Smooth muscle cell (in vitro differentiated cells): ENCODE measurements at regions not wholly inside any gene's neighbourhood (a gene's known extent, or its start where the extent isn't known, plus 50 kb on each side); places are given as distances from the start of the nearest gene placed in this dataset.
A peak's percentile ranks its signal among the peaks of the same experiment; 100 is the strongest.

ENCODE experiments used
- DNase-seq: peaks from one replicate; lab custom pipeline; 2025; ENCODE audit not compliant: unreplicated experiment; lab: John Stamatoyannopoulos, UW
- H2AFZ ChIP-seq: fragments of 200-600 bp; sonication (generic); 2 replicates; pipeline ENCODE4 v1.6.0; 2016; ENCODE audit warnings: antibody characterized with exemption, low read depth, mild to moderate bottlenecking
- H3F3A ChIP-seq: fragments of 200-600 bp; sonication (generic); 2 replicates; pipeline ENCODE4 v1.6.0; 2017; ENCODE audit warnings: antibody characterized with exemption, low read depth
- H3K27ac ChIP-seq: fragments of 200-600 bp; sonication (generic); 2 replicates; pipeline ENCODE4 v1.5.1; 2016; ENCODE audit warnings: low read depth, mild to moderate bottlenecking
- H3K27me3 ChIP-seq: fragments of 200-600 bp; sonication (generic); 2 replicates; pipeline ENCODE4 v1.6.1; 2016; ENCODE audit warnings: low read depth, mild to moderate bottlenecking
- H3K36me3 ChIP-seq: fragments of 200-600 bp; sonication (generic); 2 replicates; pipeline ENCODE4 v1.5.1; 2016; ENCODE audit warnings: low read depth
- H3K4me1 ChIP-seq: fragments of 200-600 bp; sonication (generic); 2 replicates; pipeline ENCODE4 v1.5.1; 2016; ENCODE audit warnings: low read depth
- H3K4me2 ChIP-seq: fragments of 200-600 bp; sonication (generic); 2 replicates; pipeline ENCODE4 v1.6.0; 2016; ENCODE audit warnings: mild to moderate bottlenecking
- H3K4me3 ChIP-seq: fragments of 200-600 bp; sonication (generic); 2 replicates; pipeline ENCODE4 v1.5.1; 2016; ENCODE audit warnings: mild to moderate bottlenecking
- H3K79me2 ChIP-seq: fragments of 200-600 bp; sonication (generic); 2 replicates; pipeline ENCODE4 v1.6.0; 2016; ENCODE audit warnings: low read depth, mild to moderate bottlenecking
- H3K9ac ChIP-seq: fragments of 200-600 bp; sonication (generic); 2 replicates; pipeline ENCODE4 v1.6.0; 2016; ENCODE audit warnings: low read depth
- H3K9me3 ChIP-seq: fragments of 200-600 bp; sonication (generic); replicated peaks from 2 replicates; pipeline ENCODE4 v1.5.1; 2016; ENCODE audit warnings: low read depth
- H4K20me1 ChIP-seq: fragments of 200-600 bp; sonication (generic); 2 replicates; pipeline ENCODE4 v1.6.0; 2016; ENCODE audit warnings: low read depth
- WGBS: methylation state at CpG from one replicate; pipeline ENCODE4 v1.1.7; 2016; ENCODE audit warnings: low lambda C conversion rate; 5-methylcytosine and 5-hydroxymethylcytosine counted together
- TF ChIP-seq, protein P1 (sequence below): fragments of 200-600 bp; sonication (generic); IDR thresholded peaks from 2 replicates; pipeline ENCODE4 v1.5.1; 2017; ENCODE audit warnings: borderline replicate concordance, mild to moderate bottlenecking, antibody characterized with exemption; ENCODE audit not compliant: insufficient read depth, poor library complexity, severe bottlenecking

DNA sequence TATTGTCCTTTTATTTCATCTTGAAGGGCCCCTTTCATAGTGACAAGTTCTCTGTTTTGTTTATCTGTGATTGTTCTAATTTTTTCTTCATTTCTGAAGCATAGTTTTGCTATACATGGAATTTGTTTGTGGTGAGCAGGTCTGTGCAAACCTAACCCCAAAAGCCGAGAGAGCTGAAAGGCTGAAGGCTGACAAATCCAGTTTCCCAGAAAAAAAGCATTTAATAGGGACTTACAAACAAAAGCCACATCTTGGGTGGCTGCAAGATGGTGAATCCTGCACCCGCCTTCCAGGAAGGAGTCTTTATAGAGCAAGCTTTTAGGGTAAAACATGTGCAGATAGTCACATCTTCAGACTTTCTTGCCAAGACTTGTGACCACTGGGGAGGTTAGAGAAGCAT is 473.4 kb upstream of the TRIB2 start:
- H3K9me3 ChIP-seq: no peaks in the 10 kb centered on the region
- H4K20me1 ChIP-seq: no peaks in the 10 kb centered on the region
- H3F3A ChIP-seq: no peaks in the 10 kb centered on the region

DNA sequence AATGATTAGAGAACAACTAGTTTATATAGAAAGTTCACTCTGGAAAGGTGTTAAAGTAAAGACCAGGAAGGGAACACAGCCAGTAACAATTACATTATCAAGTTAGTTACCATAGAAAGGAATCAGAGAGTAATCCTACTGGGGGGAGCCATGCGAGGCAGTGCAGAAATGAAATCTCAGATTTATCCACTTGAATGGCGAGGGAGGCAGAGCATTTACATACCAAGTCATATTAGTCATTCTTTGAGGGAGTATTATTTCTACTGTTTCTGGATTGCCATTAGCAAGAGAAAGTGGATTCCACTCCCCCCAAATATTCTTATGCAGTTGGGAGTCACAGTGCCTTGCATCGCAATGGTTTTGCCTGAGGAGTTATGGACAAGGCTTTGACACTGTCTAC is 472.7 kb upstream of the TRIB2 start:
- Histone ChIP-seq H3K36me3 (no peaks in the 10 kb centered on the region), H3F3A (no peaks in the 10 kb centered on the region), H2AFZ (no peak overlapping the region), H3K4me3 (no peak overlapping the region), H3K9me3 (no peaks in the 10 kb centered on the region), H4K20me1 (no peaks in the 10 kb centered on the region), H3K27me3 (no peaks in the 10 kb centered on the region), H3K27ac (no peak overlapping the region), H3K4me1 (no peaks in the 10 kb centered on the region), H3K79me2 (no peaks in the 10 kb centered on the region), H3K4me2 (no peak overlapping the region), H3K9ac (no peak overlapping the region)
- TF ChIP-seq, protein P1, sequence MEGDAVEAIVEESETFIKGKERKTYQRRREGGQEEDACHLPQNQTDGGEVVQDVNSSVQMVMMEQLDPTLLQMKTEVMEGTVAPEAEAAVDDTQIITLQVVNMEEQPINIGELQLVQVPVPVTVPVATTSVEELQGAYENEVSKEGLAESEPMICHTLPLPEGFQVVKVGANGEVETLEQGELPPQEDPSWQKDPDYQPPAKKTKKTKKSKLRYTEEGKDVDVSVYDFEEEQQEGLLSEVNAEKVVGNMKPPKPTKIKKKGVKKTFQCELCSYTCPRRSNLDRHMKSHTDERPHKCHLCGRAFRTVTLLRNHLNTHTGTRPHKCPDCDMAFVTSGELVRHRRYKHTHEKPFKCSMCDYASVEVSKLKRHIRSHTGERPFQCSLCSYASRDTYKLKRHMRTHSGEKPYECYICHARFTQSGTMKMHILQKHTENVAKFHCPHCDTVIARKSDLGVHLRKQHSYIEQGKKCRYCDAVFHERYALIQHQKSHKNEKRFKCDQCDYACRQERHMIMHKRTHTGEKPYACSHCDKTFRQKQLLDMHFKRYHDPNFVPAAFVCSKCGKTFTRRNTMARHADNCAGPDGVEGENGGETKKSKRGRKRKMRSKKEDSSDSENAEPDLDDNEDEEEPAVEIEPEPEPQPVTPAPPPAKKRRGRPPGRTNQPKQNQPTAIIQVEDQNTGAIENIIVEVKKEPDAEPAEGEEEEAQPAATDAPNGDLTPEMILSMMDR: no peak
- WGBS: 16% methylated on average over 3 of the region's 3 CpGs
- DNase-seq: no peak

More for the DNA sequence above, 473.4 kb upstream of the TRIB2 start:
- TF ChIP-seq, protein P1: no peak
- Histone ChIP-seq H3K4me2 (no peak overlapping the region), H2AFZ (no peak overlapping the region), H3K4me3 (no peak overlapping the region), H3K36me3 (no peaks in the 10 kb centered on the region), H3K9ac (no peak overlapping the region), H3K4me1 (no peaks in the 10 kb centered on the region), H3K79me2 (no peaks in the 10 kb centered on the region), H3K27ac (no peak overlapping the region), H3K27me3 (no peaks in the 10 kb centered on the region)
- DNase-seq: no peak
- WGBS: 43% methylated on average over 2 of the region's 2 CpGs

DNA sequence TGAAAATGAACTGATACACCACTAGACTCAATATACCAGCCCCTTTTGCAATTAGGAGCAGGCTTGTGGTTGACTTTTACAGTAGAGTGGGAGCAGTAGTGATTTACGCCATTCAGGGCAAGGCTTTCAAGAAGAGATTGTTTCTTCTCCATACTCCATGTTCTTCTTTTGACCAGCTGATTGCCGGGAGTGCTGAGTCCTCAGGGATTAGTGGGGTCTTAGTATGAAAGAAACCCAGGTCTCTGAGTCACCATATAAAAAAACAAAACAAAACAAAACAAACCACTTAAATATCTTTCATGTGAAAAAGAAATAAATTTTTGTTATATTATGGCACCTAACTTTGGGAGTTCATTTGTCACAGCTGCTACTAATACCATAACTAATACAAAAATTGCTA is 465.6 kb upstream of the TRIB2 start:
- H3K4me1 ChIP-seq: no peaks in the 10 kb centered on the region
- H3K9ac ChIP-seq: no peak overlapping the region
- TF ChIP-seq, protein P1: no peak
- H3K27me3 ChIP-seq: no peaks in the 10 kb centered on the region
- peak overlapping the region; percentile 30 for H3K4me2 ChIP-seq
- H3K79me2 ChIP-seq: no peaks in the 10 kb centered on the region
- H3K27ac ChIP-seq: peak overlapping the region; percentile 51
- H4K20me1 ChIP-seq: no peaks in the 10 kb centered on the region
- DNase-seq: no peak
- WGBS: 28% methylated on average over 2 of the region's 2 CpGs
- H3K4me3 ChIP-seq: no peak overlapping the region
- H3K36me3 ChIP-seq: no peaks in the 10 kb centered on the region
- no peaks in the 10 kb centered on the region for H3K9me3 ChIP-seq
- H3F3A ChIP-seq: no peaks in the 10 kb centered on the region
- H2AFZ ChIP-seq: peak overlapping the region; percentile 27

DNA sequence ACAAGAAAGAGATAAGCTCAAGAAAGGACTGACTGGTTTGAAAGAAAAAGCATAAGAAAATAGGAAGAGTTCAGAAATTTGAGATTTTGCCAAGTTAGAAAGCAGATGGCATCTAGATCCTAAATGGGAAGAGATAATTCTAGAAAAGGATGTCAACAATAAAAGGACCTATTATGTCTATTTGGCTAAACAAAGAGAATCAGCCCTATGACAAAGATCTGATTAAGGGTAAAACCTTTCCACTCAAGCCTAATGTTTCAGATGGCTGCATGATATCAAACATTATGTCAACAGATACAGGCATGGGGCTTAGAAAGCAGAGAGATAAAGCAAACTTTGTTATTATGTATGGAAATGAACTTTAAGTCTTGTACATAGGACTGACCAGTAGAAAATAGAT is 465.0 kb upstream of the TRIB2 start:
- Histone ChIP-seq H3K4me1 (no peaks in the 10 kb centered on the region), H3K36me3 (no peaks in the 10 kb centered on the region), H3K27ac (peak overlapping the region; percentile 17), H3K9ac (no peak overlapping the region), H4K20me1 (no peaks in the 10 kb centered on the region), H3K27me3 (no peaks in the 10 kb centered on the region), H3K79me2 (no peaks in the 10 kb centered on the region), H3K4me3 (no peak overlapping the region), H3F3A (no peaks in the 10 kb centered on the region), H2AFZ (no peak overlapping the region), H3K9me3 (no peaks in the 10 kb centered on the region), H3K4me2 (peak overlapping the region; percentile 30)
- DNase-seq: no peak
- TF ChIP-seq, protein P1: no peak
